ENCODE measurements at regions not wholly inside any gene's neighbourhood (a gene's known extent, or its start where the extent isn't known, plus 50 kb on each side); places are given as distances from the start of the nearest gene placed in this dataset.

GRCh38 chr1:175823406-175823805, 80.0 kb upstream of the TNR start:
- H3K4me3 ChIP-seq (ENCODE audit: low read depth, low read length), result no peak overlapping the region
- no peak for DNase-seq (ENCODE audit: low read depth)
- TF ChIP-seq, protein P1, sequence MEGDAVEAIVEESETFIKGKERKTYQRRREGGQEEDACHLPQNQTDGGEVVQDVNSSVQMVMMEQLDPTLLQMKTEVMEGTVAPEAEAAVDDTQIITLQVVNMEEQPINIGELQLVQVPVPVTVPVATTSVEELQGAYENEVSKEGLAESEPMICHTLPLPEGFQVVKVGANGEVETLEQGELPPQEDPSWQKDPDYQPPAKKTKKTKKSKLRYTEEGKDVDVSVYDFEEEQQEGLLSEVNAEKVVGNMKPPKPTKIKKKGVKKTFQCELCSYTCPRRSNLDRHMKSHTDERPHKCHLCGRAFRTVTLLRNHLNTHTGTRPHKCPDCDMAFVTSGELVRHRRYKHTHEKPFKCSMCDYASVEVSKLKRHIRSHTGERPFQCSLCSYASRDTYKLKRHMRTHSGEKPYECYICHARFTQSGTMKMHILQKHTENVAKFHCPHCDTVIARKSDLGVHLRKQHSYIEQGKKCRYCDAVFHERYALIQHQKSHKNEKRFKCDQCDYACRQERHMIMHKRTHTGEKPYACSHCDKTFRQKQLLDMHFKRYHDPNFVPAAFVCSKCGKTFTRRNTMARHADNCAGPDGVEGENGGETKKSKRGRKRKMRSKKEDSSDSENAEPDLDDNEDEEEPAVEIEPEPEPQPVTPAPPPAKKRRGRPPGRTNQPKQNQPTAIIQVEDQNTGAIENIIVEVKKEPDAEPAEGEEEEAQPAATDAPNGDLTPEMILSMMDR (IDR thresholded peaks at IDR 0.05; ENCODE audit: control insufficient read depth, extremely low read depth, insufficient read depth), result no peak

DNA sequence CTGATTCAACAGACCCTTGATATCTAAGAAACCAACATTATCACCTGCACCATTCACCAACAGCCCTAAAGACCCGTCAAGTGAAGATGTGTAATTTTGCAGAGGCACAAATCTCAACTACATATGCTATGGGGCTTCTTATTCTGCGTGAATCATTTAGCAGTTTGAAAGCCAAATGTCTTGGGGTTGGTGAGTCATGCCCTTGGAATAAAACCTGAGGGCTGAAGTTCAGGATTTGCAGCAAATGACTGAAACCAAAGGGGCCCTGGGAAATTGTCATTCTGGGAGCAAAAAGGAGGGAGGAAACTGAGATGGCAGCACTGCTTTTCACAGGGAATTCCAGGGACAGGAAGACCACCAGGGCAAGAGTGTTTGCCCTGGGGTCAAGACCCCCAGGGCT, 79.2 kb upstream of the TNR start:
- no peak overlapping the region for H3K4me3 ChIP-seq (ENCODE audit: low read depth, low read length)
- no peak for DNase-seq (ENCODE audit: low read depth)
- TF ChIP-seq, protein P1 (IDR thresholded peaks at IDR 0.05; ENCODE audit: control insufficient read depth, extremely low read depth, insufficient read depth), result no peak

DNA sequence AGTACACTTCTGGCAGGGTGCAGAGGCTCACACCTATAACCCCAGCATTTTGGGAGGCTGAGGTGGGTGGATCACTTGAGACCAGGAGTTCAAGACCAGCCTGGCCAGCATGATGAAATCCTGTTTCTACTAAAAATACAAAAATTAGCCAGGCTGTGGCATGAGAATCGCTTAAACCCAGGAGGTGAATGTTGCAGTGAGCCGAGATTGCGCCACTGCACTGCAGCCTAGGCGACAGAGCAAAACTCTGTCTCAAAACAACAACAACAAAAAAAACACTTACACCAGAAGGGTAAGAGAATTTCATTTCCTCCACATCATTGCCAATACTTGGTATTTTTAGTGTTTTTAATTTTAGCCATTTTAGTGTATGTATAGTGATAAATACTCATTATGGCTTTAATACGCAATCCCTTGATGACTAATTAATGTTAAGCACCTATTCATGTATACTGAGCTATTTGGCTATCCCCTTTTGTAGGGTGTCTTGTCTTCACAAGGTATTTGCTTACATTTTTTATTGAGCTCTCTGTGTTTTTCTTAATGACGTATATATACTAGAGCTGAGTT, 77.1 kb upstream of the TNR start:
- no peak overlapping the region for H3K4me3 ChIP-seq (ENCODE audit: low read depth, low read length)
- no peak for DNase-seq (ENCODE audit: low read depth)
- TF ChIP-seq, protein P1 (IDR thresholded peaks at IDR 0.05; ENCODE audit: control insufficient read depth, extremely low read depth, insufficient read depth), result no peak

DNA sequence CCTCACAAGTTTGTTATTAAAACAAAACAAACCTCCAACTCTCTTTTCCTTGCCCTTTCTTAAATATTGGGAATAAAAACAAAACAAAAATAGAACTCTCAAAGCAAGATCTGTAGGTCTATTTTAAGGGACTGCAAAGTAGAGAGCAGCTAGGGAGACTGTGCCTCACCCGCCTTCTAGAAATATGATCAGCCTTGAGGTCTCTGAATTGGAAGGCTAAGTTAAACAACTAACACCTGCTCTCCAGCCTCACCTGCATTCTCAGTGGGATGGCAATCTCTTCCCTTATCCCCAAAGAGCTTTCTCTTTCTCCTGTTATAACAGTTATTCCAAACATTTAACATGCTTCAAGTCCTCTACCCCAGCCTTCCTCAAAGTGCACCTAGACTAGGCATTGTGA, 75.5 kb upstream of the TNR start:
- TF ChIP-seq, protein P1 (IDR thresholded peaks at IDR 0.05; ENCODE audit: control insufficient read depth, extremely low read depth, insufficient read depth), result no peak
- no peak for DNase-seq (ENCODE audit: low read depth)
- no peak overlapping the region for H3K4me3 ChIP-seq (ENCODE audit: low read depth, low read length)

- TF ChIP-seq, protein P1 (IDR thresholded peaks at IDR 0.05; ENCODE audit: control insufficient read depth, extremely low read depth, insufficient read depth), result no peak
- H3K4me3 ChIP-seq (ENCODE audit: low read depth, low read length), result no peak overlapping the region
- DNase-seq (ENCODE audit: low read depth), result no peak
Measured at GRCh38 chr1:175817445-175817844, 74.0 kb upstream of the TNR start.

DNA sequence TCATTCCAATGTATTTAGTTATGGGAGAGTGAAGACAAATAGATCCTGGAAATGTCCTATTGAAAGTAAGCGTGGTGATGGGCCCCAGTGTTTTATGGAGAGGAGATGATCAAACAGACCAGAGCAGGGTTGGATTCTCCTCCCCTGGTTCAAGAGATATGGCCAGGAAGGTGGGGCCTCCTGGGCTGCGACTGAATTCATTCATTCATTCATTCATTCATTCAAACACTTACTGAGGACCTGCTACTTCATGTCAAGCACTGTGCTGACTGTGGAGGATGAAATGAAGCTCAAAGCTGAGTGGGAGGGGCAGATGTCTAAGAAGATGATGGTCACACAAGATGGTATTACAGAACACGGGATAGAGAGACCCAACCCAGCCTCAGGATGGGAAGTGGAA, 71.5 kb upstream of the TNR start:
- DNase-seq (ENCODE audit: low read depth), result no peak
- H3K4me3 ChIP-seq (ENCODE audit: low read depth, low read length), result no peak overlapping the region
- TF ChIP-seq, protein P1 (IDR thresholded peaks at IDR 0.05; ENCODE audit: control insufficient read depth, extremely low read depth, insufficient read depth), result no peak

DNA sequence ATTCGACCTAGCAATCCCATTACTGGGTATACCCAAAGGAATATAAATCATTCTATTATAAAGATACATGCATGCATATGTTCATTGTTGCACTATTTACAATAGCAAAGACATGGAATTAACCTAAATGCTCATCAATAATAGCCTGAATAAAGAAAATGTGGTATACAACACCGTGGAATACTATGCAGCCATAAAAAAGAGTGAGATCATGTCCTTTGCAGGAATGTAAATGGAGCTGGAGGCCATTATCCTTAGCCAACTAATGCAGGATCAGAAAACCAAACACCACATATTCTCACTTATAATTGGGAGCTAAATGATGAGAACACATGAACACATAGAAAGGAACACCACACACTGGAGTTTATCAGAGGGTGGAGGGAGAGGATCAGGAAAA, 69.5 kb upstream of the TNR start:
- no peak for DNase-seq (ENCODE audit: low read depth)
- TF ChIP-seq, protein P1 (IDR thresholded peaks at IDR 0.05; ENCODE audit: control insufficient read depth, extremely low read depth, insufficient read depth), result no peak
- H3K4me3 ChIP-seq (ENCODE audit: low read depth, low read length), result no peak overlapping the region
